ENCODE measurements at regions not wholly inside any gene's neighbourhood (a gene's known extent, or its start where the extent isn't known, plus 50 kb on each side); places are given as distances from the start of the nearest gene placed in this dataset.

DNA sequence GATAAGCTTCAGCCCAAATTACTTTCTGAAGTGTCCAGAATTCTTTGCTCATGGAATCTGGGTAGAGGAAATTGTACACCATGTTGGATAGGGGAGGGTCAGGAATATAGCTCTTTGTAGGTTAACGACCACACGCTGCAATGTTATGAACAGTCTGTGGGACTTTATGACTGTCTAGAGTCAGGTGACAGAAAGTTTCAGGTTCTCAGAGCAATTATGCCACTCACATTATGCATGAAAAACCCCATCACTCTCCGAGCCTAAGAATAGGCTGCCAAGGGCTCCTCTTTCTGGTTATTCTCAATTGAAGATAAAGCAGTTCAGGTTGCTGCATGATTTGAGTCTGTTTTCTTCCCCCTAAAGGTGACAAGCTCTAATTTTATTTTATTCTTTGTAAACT, 430.9 kb downstream of the ATP23 start:
- TF ChIP-seq RXRA (IDR thresholded peaks at IDR 0.05) (no peak), TAF1 (conservative IDR thresholded peaks at IDR 0.05) (no peak), YY1 (IDR thresholded peaks at IDR 0.05) (no peak), RAD21 (IDR thresholded peaks at IDR 0.05) (no peak), FOXA1 (IDR thresholded peaks at IDR 0.05) (no peak), ZBTB33 (IDR thresholded peaks at IDR 0.05) (no peak), JUND (IDR thresholded peaks at IDR 0.05) (no peak), MAX (IDR thresholded peaks at IDR 0.05) (no peak), EGR1 (IDR thresholded peaks at IDR 0.05; ENCODE audit: low read depth in 2 of 2) (no peak), SP1 (IDR thresholded peaks at IDR 0.05) (no peak)
- TF ChIP-seq, protein P1, sequence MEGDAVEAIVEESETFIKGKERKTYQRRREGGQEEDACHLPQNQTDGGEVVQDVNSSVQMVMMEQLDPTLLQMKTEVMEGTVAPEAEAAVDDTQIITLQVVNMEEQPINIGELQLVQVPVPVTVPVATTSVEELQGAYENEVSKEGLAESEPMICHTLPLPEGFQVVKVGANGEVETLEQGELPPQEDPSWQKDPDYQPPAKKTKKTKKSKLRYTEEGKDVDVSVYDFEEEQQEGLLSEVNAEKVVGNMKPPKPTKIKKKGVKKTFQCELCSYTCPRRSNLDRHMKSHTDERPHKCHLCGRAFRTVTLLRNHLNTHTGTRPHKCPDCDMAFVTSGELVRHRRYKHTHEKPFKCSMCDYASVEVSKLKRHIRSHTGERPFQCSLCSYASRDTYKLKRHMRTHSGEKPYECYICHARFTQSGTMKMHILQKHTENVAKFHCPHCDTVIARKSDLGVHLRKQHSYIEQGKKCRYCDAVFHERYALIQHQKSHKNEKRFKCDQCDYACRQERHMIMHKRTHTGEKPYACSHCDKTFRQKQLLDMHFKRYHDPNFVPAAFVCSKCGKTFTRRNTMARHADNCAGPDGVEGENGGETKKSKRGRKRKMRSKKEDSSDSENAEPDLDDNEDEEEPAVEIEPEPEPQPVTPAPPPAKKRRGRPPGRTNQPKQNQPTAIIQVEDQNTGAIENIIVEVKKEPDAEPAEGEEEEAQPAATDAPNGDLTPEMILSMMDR (IDR thresholded peaks at IDR 0.05; ENCODE audit: low read depth, low read length, missing input control) = no peak
- TF ChIP-seq, protein P2, sequence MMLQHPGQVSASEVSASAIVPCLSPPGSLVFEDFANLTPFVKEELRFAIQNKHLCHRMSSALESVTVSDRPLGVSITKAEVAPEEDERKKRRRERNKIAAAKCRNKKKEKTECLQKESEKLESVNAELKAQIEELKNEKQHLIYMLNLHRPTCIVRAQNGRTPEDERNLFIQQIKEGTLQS (IDR thresholded peaks at IDR 0.05) = no peak
- TF ChIP-seq, protein P3, sequence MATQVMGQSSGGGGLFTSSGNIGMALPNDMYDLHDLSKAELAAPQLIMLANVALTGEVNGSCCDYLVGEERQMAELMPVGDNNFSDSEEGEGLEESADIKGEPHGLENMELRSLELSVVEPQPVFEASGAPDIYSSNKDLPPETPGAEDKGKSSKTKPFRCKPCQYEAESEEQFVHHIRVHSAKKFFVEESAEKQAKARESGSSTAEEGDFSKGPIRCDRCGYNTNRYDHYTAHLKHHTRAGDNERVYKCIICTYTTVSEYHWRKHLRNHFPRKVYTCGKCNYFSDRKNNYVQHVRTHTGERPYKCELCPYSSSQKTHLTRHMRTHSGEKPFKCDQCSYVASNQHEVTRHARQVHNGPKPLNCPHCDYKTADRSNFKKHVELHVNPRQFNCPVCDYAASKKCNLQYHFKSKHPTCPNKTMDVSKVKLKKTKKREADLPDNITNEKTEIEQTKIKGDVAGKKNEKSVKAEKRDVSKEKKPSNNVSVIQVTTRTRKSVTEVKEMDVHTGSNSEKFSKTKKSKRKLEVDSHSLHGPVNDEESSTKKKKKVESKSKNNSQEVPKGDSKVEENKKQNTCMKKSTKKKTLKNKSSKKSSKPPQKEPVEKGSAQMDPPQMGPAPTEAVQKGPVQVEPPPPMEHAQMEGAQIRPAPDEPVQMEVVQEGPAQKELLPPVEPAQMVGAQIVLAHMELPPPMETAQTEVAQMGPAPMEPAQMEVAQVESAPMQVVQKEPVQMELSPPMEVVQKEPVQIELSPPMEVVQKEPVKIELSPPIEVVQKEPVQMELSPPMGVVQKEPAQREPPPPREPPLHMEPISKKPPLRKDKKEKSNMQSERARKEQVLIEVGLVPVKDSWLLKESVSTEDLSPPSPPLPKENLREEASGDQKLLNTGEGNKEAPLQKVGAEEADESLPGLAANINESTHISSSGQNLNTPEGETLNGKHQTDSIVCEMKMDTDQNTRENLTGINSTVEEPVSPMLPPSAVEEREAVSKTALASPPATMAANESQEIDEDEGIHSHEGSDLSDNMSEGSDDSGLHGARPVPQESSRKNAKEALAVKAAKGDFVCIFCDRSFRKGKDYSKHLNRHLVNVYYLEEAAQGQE (IDR thresholded peaks at IDR 0.05) = no peak

All from liver (tissue), 3 donors.